ENCODE measurements at regions not wholly inside any gene's neighbourhood (a gene's known extent, or its start where the extent isn't known, plus 50 kb on each side); places are given as distances from the start of the nearest gene placed in this dataset.

- TF ChIP-seq POLR2AphosphoS5 (IDR thresholded peaks at IDR 0.05; ENCODE audit: low read depth, low read length) (no peak), CTCF (IDR thresholded peaks at IDR 0.05) (no peak), SIN3A (IDR thresholded peaks at IDR 0.05; ENCODE audit: borderline replicate concordance, insufficient read depth, low read depth, low read length) (no peak), REST (IDR thresholded peaks at IDR 0.05; ENCODE audit: insufficient read depth in 1 of 2, low read depth in 2 of 2, low read length in 1 of 2) (no peak)
Observed at GRCh38 chr21:28402616-28402989, 590.1 kb downstream of the LTN1 start.
